HG03558 (cell line): ENCODE measurements at regions not wholly inside any gene's neighbourhood (a gene's known extent, or its start where the extent isn't known, plus 50 kb on each side); places are given as distances from the start of the nearest gene placed in this dataset.
"Not testable (repeated sequence)": the region's sequence is repeated elsewhere in the genome, so short reads cannot be mapped to it uniquely, and the experiment has no call there.

Experiments used
- ATAC-seq: cut with Tn5 transposase; IDR thresholded peaks from one replicate; pipeline ENCODE4 v1.9.1; 2021; ENCODE audit warnings: moderate number of reproducible peaks; ENCODE audit not compliant: unreplicated experiment; ENCODE audit errors: extremely low read depth

GRCh38 chr10:76621886-76622620 lies 1015.6 kb downstream of the KCNMA1 start:
- ATAC-seq: no peak

GRCh38 chr10:76618641-76619040 lies 1019.0 kb downstream of the KCNMA1 start:
- ATAC-seq: no peak

GRCh38 chr10:76618171-76618570 lies 1019.4 kb downstream of the KCNMA1 start:
- no peak for ATAC-seq

- not testable (repeated sequence) for ATAC-seq
These were observed 1020.9 kb downstream of the KCNMA1 start for GRCh38 chr10:76616666-76617065.

GRCh38 chr10:76615049-76615448 lies 1022.6 kb downstream of the KCNMA1 start:
- no peak for ATAC-seq
